Caki2 (cell line): ENCODE measurements at regions not wholly inside any gene's neighbourhood (a gene's known extent, or its start where the extent isn't known, plus 50 kb on each side); places are given as distances from the start of the nearest gene placed in this dataset.
"Not testable (repeated sequence)": the region's sequence is repeated elsewhere in the genome, so short reads cannot be mapped to it uniquely, and the experiment has no call there.

Experiments used
- DNase-seq: peaks from one replicate; pipeline ENCODE4 v3.0.0-alpha.2; 2015; ENCODE audit warnings: low read depth
- in situ Hi-C: cut with HindIII; loops from 2 replicates; pipeline ENCODE4 v1.10.0; 2016; ENCODE audit warnings: low sequenced_read_pairs, low pct_unique_long_range_greater_than_20kb, mixed read lengths

DNA sequence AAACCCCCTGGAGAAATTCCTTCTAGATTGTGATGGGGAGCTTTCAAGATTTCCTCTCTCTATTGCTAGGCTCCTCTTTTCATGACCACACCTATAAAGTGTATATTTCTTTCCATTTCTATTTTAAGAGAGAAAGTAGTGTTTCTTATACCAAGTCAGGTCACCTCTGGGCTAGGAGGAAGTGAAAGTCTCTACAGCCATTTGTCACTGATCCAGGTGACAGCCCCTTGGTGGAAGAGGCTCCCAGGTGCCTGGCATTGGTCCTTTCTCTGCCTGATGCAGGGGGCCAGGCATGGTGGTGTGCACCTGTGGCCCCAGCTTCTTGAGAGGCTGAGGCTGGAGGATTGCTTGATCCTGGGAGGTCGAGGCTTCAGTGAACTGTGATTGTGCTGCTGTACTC lies 64.7 kb downstream of the DHCR7 start:
- in situ Hi-C loops: no loop called here
- DNase-seq: no peak

DNA sequence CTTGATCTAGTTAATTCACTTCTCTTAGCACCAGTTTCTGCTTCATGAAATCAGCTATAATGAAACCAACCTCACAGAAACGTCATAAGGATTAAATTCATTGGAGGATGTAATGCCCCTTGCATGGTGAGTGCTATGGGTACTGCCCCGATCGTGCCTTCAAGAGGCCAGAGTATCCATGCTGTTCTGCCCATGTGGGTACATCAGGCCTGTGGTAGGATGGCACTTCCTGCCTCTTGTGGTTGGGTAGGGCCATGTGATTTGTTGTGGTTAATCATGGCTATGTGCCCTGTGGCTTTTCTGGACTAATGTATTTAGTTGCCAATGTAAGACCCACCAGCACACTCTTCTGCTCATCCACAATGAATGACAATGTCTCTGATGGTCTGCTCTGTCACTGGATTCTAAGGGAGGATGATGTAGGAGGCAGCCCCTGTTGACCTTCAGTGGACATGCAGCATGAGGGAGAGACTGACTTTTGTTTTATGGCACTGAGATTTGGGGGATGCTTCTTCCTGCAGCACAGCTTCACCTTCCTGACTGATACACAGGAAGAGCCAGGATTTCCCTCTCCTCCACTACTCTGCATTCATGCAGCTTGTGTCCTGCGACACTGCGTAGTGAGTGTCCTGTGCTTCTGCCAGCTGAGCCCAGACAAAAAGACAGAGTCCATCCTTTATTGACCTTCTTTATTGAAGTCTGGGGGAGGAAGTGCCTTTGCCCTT lies 66.2 kb downstream of the DHCR7 start:
- no peak for DNase-seq
- in situ Hi-C loops: no loop called here

DNA sequence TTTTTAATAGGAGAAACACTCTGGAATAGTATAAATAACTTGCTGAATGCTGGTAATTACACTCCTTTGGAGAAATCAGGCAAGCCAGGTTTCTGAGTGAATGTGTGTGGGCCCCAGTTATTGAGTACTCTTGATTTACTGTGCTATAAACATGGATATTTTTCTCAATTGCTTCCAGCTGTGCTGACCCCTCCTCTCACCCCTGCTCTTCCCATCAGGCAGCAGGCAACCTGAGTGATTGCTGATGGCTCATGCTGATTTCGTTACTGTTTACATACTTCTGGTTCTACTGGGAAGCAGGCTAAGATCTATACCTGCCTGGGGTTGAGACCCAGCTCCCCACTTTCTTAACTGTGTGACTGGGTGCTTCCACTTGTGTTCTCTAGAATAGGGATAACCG lies 68.5 kb downstream of the DHCR7 start:
- DNase-seq: no peak
- in situ Hi-C loops: no loop called here

DNA sequence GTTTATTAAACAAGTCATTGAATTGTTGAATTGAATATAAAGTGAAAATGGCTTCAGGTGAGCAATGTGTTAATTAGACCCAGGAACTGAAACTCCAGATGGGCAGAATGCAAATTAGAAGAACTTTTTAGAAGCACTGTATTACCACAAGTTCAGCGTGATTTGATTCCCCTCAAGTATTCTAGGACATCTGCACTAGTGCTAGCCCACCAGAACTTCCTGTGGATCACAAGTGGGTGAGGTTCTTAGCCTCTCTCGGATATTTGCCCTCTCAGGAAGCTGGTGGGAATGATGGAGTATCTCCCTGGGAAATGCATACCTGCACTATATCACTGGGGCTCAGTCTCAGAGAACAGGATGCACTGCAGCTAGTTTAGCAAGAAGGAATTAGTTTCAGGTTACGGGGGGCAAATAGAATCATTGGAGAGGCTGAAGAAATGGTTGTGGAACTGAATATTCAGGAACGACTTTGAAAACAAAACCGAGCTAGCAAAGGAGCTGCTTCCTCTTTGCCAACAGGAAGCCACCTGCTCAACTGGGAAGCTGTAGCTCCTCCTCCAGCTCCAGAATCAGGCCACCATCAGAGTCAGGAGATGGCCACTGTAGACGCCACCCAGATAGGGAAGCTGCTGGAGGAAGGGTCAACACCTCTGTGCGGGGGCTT lies 74.3 kb downstream of the DHCR7 start:
- no peak for DNase-seq
- in situ Hi-C loops: no loop called here

DNA sequence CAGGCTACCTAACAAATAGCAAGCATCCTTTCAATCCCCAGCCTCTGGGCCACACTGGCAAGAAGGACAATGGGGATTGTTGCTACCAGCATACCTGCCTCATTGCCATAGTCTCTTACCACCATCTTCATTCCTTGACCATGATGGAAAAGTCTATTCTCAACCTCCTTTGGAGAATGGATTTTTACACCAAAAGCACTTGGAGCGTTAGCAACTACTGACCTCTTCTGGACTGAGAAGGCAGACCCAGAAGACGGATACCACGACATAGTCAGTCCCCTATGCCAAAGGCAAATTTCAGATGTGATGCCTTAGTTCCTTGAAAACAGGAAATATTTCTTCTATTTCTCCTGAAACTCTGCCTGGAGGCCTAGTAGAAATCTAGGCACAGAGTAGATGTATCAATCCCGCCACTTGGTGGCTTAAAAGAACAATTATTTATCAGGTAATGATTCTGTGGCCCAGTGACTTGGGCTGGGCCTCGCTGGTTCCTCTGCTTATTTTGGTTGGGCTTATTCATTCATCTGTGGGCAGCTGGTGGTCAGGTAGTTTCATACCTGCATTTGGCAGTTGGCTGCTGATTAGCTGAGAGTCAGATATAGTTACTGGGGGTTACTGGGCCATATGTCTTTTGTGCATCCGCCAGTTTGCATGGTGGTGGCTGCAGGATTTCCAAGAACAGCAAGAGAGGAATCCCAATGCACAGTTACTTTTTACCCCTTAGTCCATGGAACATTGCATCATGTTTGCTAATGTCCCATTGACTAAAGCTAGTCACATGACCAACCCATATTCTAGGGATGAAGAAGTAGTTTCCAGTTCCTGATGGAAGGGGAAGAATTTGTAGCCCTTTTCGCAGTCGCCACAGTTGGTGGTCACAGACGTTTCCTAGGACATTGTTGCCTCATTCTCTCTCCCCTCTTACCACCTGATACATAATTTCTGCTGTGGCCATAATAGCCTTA lies 75.2 kb downstream of the DHCR7 start:
- in situ Hi-C loops: no loop called here
- peak; percentile 23 for DNase-seq

DNA sequence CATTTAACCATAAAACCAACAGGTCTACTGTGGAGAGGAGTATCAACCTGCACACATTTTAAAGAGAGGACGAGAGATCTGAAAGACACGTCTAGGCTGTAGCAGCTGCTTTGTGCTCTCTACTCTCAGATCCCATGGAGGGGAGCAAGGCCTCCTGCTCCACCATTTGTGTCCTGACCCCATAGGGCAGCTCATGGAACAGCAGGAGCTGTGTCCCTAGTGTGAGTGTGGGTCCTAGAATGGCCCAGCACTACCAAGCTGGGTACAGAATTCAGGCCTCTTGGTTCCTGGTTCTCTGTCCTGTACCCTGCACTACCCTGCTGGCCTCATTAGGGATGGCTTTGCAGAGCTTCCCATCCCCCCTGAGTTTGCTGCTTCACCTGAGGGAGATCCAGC lies 76.5 kb downstream of the DHCR7 start:
- no peak for DNase-seq
- in situ Hi-C loops: no loop called here

DNA sequence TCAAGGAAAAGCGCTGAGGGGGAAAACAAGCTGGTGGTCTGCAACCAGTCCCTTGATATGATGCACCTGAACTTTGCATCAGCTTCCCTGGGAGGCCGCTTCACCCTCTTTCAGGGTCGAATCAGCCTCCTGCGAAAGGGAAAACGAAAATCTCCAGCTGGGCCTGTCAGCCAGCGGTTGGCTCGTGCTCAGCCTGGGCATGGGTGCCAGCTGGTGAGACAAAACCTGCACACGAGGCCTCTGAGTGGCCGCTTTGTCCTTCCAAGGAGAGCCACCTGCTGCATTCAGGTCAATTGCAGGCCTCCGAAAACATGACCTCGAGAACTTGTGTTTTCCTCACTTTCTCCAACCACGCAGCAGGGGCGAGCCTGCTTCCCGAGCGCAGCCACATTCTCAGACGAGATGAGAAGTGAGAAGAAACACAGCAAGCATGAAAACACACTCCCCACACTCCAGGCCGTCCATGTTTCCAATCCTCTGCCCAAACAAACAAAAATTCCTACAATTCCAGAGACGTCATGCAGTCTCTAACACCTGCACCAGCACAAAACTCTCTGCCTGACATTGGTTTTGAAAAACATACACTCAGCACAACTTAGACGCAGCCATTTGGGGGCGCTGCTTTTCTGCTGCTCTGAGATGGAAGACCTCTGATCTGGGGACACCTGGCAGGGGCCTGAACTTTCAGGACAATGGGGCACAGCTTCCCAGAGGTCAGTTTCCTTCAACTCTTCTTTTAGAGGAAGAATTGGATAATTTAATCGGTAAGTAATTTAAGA lies 77.1 kb downstream of the DHCR7 start:
- DNase-seq: no peak

DNA sequence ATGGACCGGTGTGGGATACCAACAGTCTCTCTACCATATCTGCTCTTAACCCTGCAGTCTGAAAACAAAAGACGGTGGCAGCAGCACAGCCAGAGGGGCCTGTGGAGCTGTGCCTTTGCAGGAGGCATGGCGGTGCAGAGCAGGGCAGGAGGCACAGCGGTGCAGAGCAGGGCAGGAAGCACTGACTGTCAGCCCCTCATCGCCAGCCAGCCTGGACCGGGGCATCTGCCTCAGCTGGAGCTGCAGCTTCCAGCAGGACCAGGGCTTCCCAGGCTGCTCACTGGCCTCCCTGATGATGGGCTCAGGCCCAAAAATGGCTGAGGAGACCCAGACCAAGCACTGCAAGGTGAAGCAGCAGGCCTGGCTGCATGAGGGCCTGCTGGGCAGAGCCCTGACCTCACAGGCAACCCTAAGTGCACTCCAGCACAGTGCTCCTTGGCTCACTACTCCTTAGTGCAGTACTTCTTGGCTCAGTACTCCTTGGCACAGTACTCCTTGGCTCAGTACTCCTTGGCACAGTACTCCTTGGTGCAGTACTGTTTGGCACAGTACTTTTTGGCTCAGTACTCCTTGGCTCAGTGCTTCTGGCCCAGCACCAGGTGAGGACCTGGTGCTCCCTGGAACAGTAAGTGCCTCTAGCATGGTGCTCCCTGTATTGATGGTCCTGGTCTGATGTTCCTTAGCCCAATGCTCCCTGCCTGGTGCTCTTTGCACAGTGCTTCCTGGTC lies 78.0 kb downstream of the DHCR7 start:
- no peak for DNase-seq
- in situ Hi-C loops: no loop called here

More for the DNA sequence above, 77.1 kb downstream of the DHCR7 start:
- in situ Hi-C loops: no loop called here

DNA sequence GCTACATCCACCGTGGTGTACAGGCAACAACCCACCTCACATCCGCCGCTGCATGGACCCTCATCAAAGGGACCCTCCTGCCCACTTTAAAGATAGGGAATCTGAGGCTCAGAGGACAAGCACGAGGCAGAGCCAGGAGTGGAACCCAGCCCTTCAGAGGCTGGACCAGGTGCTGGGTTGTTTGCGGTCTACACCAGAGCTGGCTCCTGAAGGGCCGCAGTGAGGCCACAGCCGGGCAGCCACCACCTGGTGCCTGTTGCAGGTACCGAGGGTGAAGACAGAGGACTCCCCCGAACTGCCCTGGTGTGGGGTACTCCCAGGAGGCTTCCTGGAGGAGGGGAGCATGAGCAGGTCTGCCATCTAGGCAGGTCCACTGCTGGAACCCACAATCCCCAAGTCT lies 78.8 kb downstream of the DHCR7 start:
- DNase-seq: no peak
- in situ Hi-C loops: no loop called here

DNA sequence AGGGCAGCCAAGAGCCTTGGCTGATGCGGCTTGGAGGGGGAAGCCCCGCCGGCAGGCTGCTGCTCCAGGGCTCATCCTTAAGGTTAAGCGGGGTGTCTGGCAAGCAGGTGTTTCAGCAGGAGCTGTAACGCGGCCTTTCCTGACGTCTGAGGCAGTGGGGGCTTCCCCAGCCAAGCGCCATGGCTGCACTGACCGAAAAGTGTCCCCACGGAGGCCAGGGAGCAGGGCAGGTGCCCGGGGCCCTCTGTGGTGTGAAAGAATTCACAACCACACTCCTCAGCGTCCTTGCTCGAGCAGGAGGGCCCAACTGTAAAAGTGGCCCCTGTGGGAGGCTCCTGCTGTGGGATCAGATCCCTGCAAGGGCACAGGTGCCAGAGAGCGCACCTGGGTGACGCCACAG lies 79.2 kb downstream of the DHCR7 start:
- in situ Hi-C loops: no loop called here
- DNase-seq: no peak

DNA sequence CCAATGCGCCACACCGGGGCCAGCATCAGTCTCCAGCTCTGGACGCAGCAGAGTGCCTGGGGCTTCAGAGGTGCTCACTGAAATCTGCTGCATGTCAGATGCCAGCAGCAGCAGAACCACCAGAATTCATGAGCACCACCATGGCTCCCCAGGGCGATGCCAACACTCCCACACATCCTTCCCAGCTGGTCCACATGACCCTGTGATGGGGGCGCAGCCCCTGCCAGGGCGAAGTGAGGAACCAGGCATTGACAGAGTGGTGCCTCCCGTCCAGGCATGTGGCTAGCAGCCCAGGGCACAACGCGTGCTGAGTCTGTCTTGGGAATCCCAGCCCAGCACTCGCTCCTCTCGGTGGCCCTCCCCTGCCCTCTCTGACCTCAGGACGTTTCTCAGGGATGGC lies 80.4 kb downstream of the DHCR7 start:
- in situ Hi-C loops: no loop called here
- no peak for DNase-seq

DNA sequence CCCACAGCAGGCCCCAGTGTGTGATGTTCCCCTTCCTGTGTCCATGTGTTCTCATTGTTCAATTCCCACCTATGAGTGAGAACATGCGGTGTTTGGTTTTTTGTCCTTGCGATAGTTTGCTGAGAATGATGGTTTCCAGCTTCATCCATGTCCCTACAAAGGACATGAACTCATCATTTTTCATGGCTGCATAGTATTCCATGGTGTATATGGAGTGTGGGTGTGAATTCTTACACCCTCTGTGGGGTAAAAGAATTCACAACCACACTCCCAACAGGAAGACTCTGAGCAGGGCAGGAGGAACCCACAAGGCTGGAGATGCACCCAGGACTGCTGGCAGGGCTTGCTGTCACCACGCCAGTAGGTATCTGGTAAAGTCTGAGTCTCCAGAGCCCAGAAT lies 80.9 kb downstream of the DHCR7 start:
- in situ Hi-C loops, DNase-seq: not testable (repeated sequence)

DNA sequence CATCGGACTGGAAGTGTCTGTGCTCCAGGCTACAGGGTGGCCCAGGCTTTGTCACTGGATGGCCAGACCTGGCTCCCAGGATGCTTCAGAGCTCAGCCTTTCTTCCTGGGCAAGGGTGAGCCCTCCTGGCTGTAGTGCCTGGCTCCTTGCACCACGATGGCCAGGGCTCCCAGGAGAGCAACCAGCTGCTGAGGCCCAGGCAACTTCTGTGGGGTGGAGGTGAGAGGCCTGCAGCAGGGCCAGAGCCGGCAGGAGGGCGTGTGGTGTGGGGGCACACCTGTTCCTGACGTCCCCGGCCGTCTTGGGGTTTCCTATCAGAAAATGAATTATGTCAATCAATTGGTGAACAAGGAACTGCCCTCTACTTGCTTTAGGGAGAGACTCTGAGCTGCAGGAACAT lies 82.1 kb downstream of the DHCR7 start:
- in situ Hi-C loops: no loop called here

DNA sequence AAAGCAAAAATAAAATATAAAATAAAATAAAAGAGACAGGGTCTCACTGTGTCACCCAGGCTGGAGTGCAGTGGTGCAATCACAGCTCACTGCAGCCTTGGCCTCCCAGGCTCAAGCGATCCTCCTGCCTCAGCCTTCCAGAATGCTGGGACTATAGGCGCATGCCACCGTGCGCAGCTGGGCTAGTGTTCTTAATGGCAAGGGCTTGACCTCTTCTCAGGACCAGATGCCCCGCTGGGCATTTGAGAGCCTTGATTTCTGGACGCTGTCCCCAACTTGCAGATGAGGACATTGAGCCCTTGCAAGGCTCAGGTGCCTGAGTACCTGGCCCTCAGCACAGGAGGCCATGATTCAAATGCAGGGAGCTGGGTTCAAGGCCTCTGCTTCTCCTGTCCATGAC lies 82.6 kb downstream of the DHCR7 start:
- DNase-seq: no peak
- in situ Hi-C loops: no loop called here

More for the DNA sequence above, 82.1 kb downstream of the DHCR7 start:
- no peak for DNase-seq

DNA sequence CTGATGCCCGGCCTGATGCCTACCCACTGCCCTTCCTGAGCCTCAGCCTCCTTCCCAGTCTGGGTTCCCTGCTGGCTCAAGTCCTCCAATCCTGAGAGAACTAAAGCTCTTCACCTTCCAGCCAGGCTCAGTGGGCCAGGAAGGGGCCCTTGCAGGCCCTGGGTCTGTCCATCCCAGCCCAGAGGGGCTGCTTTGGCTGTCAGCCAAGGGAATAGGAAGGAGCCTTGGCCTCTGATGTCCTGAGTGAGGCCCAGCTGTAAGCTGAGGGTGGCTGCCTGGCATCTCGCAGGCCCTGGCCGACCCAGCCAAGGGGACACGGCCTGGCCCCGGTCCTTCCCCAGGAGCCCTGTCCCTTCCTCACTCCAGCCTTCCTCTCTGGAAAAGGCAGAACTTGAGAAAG lies 83.4 kb downstream of the DHCR7 start:
- DNase-seq: no peak
- in situ Hi-C loops: no loop called here

DNA sequence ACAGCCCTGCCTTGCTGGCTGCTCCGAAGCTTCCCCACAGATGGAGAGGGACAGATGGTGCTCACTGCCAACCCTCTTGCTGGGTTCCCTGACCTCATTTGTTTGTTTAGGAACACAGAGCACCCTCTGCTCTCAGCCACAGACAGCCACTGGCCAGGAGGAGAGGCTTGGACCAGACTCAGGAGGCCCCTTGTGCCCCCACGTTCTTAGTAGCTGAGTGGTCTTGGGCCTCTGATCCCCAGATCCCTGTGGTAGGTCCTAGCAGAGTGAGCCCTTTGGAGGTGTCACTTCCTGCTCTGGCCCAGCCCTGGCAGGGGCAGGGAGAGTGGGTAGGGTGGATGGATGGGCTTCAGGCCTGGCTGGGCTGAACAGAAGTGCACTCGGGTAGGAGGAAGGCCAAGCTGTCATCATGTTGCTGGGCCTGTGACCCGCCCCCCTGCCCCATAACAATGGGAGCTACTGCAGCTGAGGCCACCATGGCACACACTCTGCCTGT lies 84.0 kb downstream of the DHCR7 start:
- no peak for DNase-seq
- in situ Hi-C loops: no loop called here

DNA sequence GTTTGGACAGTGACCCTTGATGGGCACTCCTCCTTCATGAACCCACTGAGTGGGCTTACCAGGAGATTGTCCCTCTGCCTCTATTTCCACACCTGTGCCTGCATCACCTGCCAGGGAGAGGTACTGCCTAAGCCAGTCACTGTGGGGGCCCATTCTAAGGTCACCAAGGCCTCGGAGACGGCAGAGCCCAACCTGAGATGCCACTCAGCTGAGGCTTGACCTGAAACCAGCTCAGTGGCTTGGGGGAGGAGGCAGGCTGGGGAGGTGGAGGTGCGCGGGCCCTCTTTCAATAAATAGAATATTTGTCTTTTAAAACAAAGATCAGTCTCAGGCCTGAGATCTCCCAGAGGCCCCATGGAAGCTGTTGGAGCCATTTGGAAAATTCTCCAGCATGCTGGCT lies 84.5 kb downstream of the DHCR7 start:
- no peak for DNase-seq
- in situ Hi-C loops: no loop called here
